Activated CD8-positive, alpha-beta T cell treated with anti-CD3 and anti-CD28 coated beads for 36 hours (primary cell): ENCODE measurements at regions not wholly inside any gene's neighbourhood (a gene's known extent, or its start where the extent isn't known, plus 50 kb on each side); places are given as distances from the start of the nearest gene placed in this dataset.

Experiments used
- ATAC-seq: fragments of 200-7000 bp; cut with Tn5 transposase; one replicate; pipeline ENCODE4 v1.10.0; 2021; ENCODE audit warnings: mild to moderate bottlenecking, moderate library complexity
- CTCF ChIA-PET: fragments of 350-600 bp; sonication (Branson Sonifier 250); formaldehyde crosslinking; loops from one replicate; lab custom pipeline; 2021; ENCODE audit warnings: antibody characterized with exemption; lab: Charles Lee
- POLR2A ChIA-PET: fragments of 350-600 bp; sonication (Branson Sonifier 250); formaldehyde crosslinking; loops from one replicate; lab custom pipeline; 2021; ENCODE audit warnings: antibody characterized with exemption; lab: Charles Lee
- DNase-seq: peaks from one replicate; pipeline ENCODE4 v3.0.0-alpha.2; 2020
- H3K27ac Mint-ChIP-seq: one replicate; pipeline ENCODE4 v1.8.0; 2021; ENCODE audit warnings: mild to moderate bottlenecking, mixed read lengths
- H3K27me3 Mint-ChIP-seq: one replicate; pipeline ENCODE4 v1.8.0; 2021; ENCODE audit warnings: mixed read lengths
- H3K36me3 Mint-ChIP-seq: one replicate; pipeline ENCODE4 v1.8.0; 2021; ENCODE audit warnings: low read depth, mixed read lengths
- H3K4me1 Mint-ChIP-seq: one replicate; pipeline ENCODE4 v1.8.0; 2021; ENCODE audit warnings: low read depth, mixed read lengths
- H3K4me3 Mint-ChIP-seq: one replicate; pipeline ENCODE4 v1.8.0; 2021; ENCODE audit warnings: mild to moderate bottlenecking, moderate library complexity, mixed read lengths
- H3K9me3 Mint-ChIP-seq: one replicate; pipeline ENCODE4 v1.8.0; 2021; ENCODE audit warnings: mixed read lengths
- CTCF ChIP-seq: fragments of 200-600 bp; IDR thresholded peaks from one replicate; pipeline ENCODE4 v1.8.0; 2022; ENCODE audit warnings: antibody characterized with exemption, mild to moderate bottlenecking
- intact Hi-C: fragments of 100-400 bp; cut with micrococcal nuclease; formaldehyde crosslinking; loops from one replicate; pipeline ENCODE4 v1.10.0; 2022

- ATAC-seq (peak; percentile 56), DNase-seq (peak; percentile 52)
- intact Hi-C loops, result no loop called here
- ChIA-PET POLR2A (interaction anchor here (1.3 kb wide), 1 partner anchor 33 kb away, joined by 3 read pairs; no protein-coding TSS in a partner anchor), CTCF (interaction anchor here (0.9 to 1.7 kb wide), 3 partner anchors 10 to 120 kb away, joined by 3 to 8 read pairs (median 3); no protein-coding TSS in a partner anchor)
- H3K27me3 Mint-ChIP-seq, result no peaks in the 10 kb centered on the region
- no peaks in the 10 kb centered on the region for H3K9me3 Mint-ChIP-seq
- H3K4me1 Mint-ChIP-seq, result no peaks in the 10 kb centered on the region
- no peak overlapping the region for H3K4me3 Mint-ChIP-seq
- H3K36me3 Mint-ChIP-seq, result no peaks in the 10 kb centered on the region
- no peak for TF ChIP-seq CTCF
- no peak overlapping the region for H3K27ac Mint-ChIP-seq
Measured at GRCh38 chr2:216283038-216283900, 89.0 kb downstream of the MARCHF4 start.

GRCh38 chr2:216281876-216282275 is 90.4 kb downstream of the MARCHF4 start:
- no peaks in the 10 kb centered on the region for H3K9me3 Mint-ChIP-seq
- no peaks in the 10 kb centered on the region for H3K36me3 Mint-ChIP-seq
- intact Hi-C loops, result no loop called here
- DNase-seq (no peak), ATAC-seq (no peak)
- H3K4me3 Mint-ChIP-seq, result no peak overlapping the region
- no peaks in the 10 kb centered on the region for H3K4me1 Mint-ChIP-seq
- TF ChIP-seq CTCF, result no peak
- H3K27me3 Mint-ChIP-seq, result no peaks in the 10 kb centered on the region
- H3K27ac Mint-ChIP-seq, result no peak overlapping the region
- ChIA-PET POLR2A (no interaction called here), CTCF (interaction anchor here (1.3 to 1.4 kb wide), 2 partner anchors 11 to 28 kb away, joined by 3 to 4 read pairs; no protein-coding TSS in a partner anchor)

- no peaks in the 10 kb centered on the region for H3K27me3 Mint-ChIP-seq
- H3K36me3 Mint-ChIP-seq, result no peaks in the 10 kb centered on the region
- CTCF ChIA-PET, result interaction anchor here (1.3 to 1.4 kb wide), 2 partner anchors 10 to 28 kb away, joined by 3 to 4 read pairs; no protein-coding TSS in a partner anchor
- H3K9me3 Mint-ChIP-seq, result no peaks in the 10 kb centered on the region
- ATAC-seq (no peak), DNase-seq (no peak)
- no peak overlapping the region for H3K4me3 Mint-ChIP-seq
- no peak for TF ChIP-seq CTCF
- no peak overlapping the region for H3K27ac Mint-ChIP-seq
- H3K4me1 Mint-ChIP-seq, result no peaks in the 10 kb centered on the region
- intact Hi-C loops, result no loop called here
- POLR2A ChIA-PET, result interaction anchor here (0.5 kb wide), 1 partner anchor 424 kb away, joined by 4 read pairs; no protein-coding TSS in a partner anchor
Measured at GRCh38 chr2:216281316-216281715, 91.0 kb downstream of the MARCHF4 start.

- ChIA-PET CTCF (no interaction called here), POLR2A (no interaction called here)
- no peaks in the 10 kb centered on the region for H3K27me3 Mint-ChIP-seq
- H3K4me1 Mint-ChIP-seq, result no peaks in the 10 kb centered on the region
- no peaks in the 10 kb centered on the region for H3K36me3 Mint-ChIP-seq
- ATAC-seq (no peak), DNase-seq (no peak)
- no peak for TF ChIP-seq CTCF
- no peak overlapping the region for H3K4me3 Mint-ChIP-seq
- H3K9me3 Mint-ChIP-seq, result no peaks in the 10 kb centered on the region
- intact Hi-C loops, result no loop called here
- no peak overlapping the region for H3K27ac Mint-ChIP-seq
Measured at GRCh38 chr2:216279459-216279858, 92.8 kb downstream of the MARCHF4 start.

- Mint-ChIP-seq H3K27me3 (no peaks in the 10 kb centered on the region), H3K4me1 (no peaks in the 10 kb centered on the region), H3K4me3 (no peak overlapping the region), H3K27ac (no peak overlapping the region), H3K9me3 (no peaks in the 10 kb centered on the region), H3K36me3 (no peaks in the 10 kb centered on the region)
- ChIA-PET POLR2A (no interaction called here), CTCF (no interaction called here)
- TF ChIP-seq CTCF, result no peak
- no peak for DNase-seq
- intact Hi-C loops, result no loop called here
- ATAC-seq, result no peak
Measured at GRCh38 chr2:216279031-216279430, 93.3 kb downstream of the MARCHF4 start.
